ENCODE measurements at regions not wholly inside any gene's neighbourhood (a gene's known extent, or its start where the extent isn't known, plus 50 kb on each side); places are given as distances from the start of the nearest gene placed in this dataset.

- no peaks in the 10 kb centered on the region for H3K36me3 ChIP-seq (ENCODE audit: control insufficient read depth in 2 of 2, extremely low read depth in 1 of 2, insufficient read depth in 2 of 2, low read length in 2 of 2)
- TF ChIP-seq, protein P1, sequence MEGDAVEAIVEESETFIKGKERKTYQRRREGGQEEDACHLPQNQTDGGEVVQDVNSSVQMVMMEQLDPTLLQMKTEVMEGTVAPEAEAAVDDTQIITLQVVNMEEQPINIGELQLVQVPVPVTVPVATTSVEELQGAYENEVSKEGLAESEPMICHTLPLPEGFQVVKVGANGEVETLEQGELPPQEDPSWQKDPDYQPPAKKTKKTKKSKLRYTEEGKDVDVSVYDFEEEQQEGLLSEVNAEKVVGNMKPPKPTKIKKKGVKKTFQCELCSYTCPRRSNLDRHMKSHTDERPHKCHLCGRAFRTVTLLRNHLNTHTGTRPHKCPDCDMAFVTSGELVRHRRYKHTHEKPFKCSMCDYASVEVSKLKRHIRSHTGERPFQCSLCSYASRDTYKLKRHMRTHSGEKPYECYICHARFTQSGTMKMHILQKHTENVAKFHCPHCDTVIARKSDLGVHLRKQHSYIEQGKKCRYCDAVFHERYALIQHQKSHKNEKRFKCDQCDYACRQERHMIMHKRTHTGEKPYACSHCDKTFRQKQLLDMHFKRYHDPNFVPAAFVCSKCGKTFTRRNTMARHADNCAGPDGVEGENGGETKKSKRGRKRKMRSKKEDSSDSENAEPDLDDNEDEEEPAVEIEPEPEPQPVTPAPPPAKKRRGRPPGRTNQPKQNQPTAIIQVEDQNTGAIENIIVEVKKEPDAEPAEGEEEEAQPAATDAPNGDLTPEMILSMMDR (optimal IDR thresholded peaks at IDR 0.05 in 1 of 3, IDR thresholded peaks at IDR 0.05 in 1 of 3, conservative IDR thresholded peaks at IDR 0.05 in 1 of 3; ENCODE audit: extremely low read depth in 1 of 3, insufficient read depth in 2 of 3, low read length in 3 of 3), result no peak
- TF ChIP-seq EZH2 (IDR thresholded peaks at IDR 0.05; ENCODE audit: low read length), result no peak
- no peaks in the 10 kb centered on the region for H3K9me1 ChIP-seq (ENCODE audit: control insufficient read depth, extremely low read depth, insufficient read depth, low read length)
- dilution Hi-C loops (cut with MboI; ENCODE audit: extremely low pct_ligation_motif_present, low sequenced_read_pairs), result no loop called here
- no peaks in the 10 kb centered on the region for H3K9me3 ChIP-seq (ENCODE audit: control insufficient read depth, low read depth, low read length)
- no peak overlapping the region for H3K4me2 ChIP-seq (ENCODE audit: control insufficient read depth, extremely low read depth, insufficient read depth, low read depth, low read length)
- H3K9ac ChIP-seq (ENCODE audit: control insufficient read depth, extremely low read depth, insufficient read depth, low read length), result no peak overlapping the region
- H4K20me1 ChIP-seq (ENCODE audit: control insufficient read depth, extremely low read depth, insufficient read depth, low read length), result no peaks in the 10 kb centered on the region
- FAIRE-seq, result no peak
- H3K79me2 ChIP-seq (ENCODE audit: control insufficient read depth, insufficient read depth, low read length), result no peaks in the 10 kb centered on the region
- no peak overlapping the region for H3K4me3 ChIP-seq (ENCODE audit: control insufficient read depth in 2 of 3, extremely low read depth in 1 of 3, insufficient read depth in 2 of 3, low read depth in 1 of 3, low read length in 3 of 3)
- peaks cover 41% of the 10 kb centered on the region for H3K27me3 ChIP-seq (ENCODE audit: control insufficient read depth, extremely low read depth, insufficient read depth, low read length)
- H3K4me1 ChIP-seq (ENCODE audit: control insufficient read depth, extremely low read depth, insufficient read depth, low read length), result peaks cover 10% of the 10 kb centered on the region
- DNase-seq (ENCODE audit: low read depth, low spot score), result no peak
- no peak overlapping the region for H3K27ac ChIP-seq (ENCODE audit: control insufficient read depth, insufficient read depth, low read length)
- no peak overlapping the region for H2AFZ ChIP-seq (ENCODE audit: control insufficient read depth, low read length)
These were observed 139.4 kb downstream of the RPLP1 start for GRCh38 chr15:69591905-69592508.

DNA sequence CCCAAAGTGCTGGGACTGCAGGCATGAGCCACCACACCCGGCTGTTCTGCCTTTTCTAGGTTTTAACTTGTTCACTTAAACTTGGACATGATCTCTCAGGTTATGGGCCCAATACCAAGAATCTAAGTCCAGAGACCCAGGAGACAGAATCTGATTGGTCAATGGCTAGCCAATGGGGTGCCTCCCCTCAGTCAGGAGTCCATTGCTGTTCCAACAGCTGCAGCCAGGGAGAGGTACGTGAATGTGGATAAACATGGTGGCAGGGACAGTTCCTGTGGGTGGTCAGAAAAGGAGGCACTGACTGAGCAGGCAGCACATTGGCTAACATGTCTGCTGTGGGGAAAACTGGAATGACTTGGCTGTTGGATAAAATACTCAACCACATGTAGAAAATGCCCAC, 140.3 kb downstream of the RPLP1 start:
- DNase-seq (ENCODE audit: low read depth, low spot score), result no peak
- TF ChIP-seq, protein P1 (optimal IDR thresholded peaks at IDR 0.05 in 1 of 3, IDR thresholded peaks at IDR 0.05 in 1 of 3, conservative IDR thresholded peaks at IDR 0.05 in 1 of 3; ENCODE audit: extremely low read depth in 1 of 3, insufficient read depth in 2 of 3, low read length in 3 of 3), result no peak
- no peak for TF ChIP-seq EZH2 (IDR thresholded peaks at IDR 0.05; ENCODE audit: low read length)
- Histone ChIP-seq H3K9me1 (ENCODE audit: control insufficient read depth, extremely low read depth, insufficient read depth, low read length) (no peaks in the 10 kb centered on the region), H3K79me2 (ENCODE audit: control insufficient read depth, insufficient read depth, low read length) (no peaks in the 10 kb centered on the region), H3K4me1 (ENCODE audit: control insufficient read depth, extremely low read depth, insufficient read depth, low read length) (peaks cover 10% of the 10 kb centered on the region), H4K20me1 (ENCODE audit: control insufficient read depth, extremely low read depth, insufficient read depth, low read length) (no peaks in the 10 kb centered on the region), H3K27me3 (ENCODE audit: control insufficient read depth, extremely low read depth, insufficient read depth, low read length) (peaks cover 35% of the 10 kb centered on the region), H3K36me3 (ENCODE audit: control insufficient read depth in 2 of 2, extremely low read depth in 1 of 2, insufficient read depth in 2 of 2, low read length in 2 of 2) (no peaks in the 10 kb centered on the region), H2AFZ (ENCODE audit: control insufficient read depth, low read length) (no peak overlapping the region), H3K9ac (ENCODE audit: control insufficient read depth, extremely low read depth, insufficient read depth, low read length) (no peak overlapping the region), H3K9me3 (ENCODE audit: control insufficient read depth, low read depth, low read length) (no peaks in the 10 kb centered on the region), H3K27ac (ENCODE audit: control insufficient read depth, insufficient read depth, low read length) (no peak overlapping the region), H3K4me2 (ENCODE audit: control insufficient read depth, extremely low read depth, insufficient read depth, low read depth, low read length) (no peak overlapping the region), H3K4me3 (ENCODE audit: control insufficient read depth in 2 of 3, extremely low read depth in 1 of 3, insufficient read depth in 2 of 3, low read depth in 1 of 3, low read length in 3 of 3) (no peak overlapping the region)
- dilution Hi-C loops (cut with MboI; ENCODE audit: extremely low pct_ligation_motif_present, low sequenced_read_pairs), result no loop called here
- no peak for FAIRE-seq

Data from keratinocyte (primary cell).